ENCODE measurements at regions not wholly inside any gene's neighbourhood (a gene's known extent, or its start where the extent isn't known, plus 50 kb on each side); places are given as distances from the start of the nearest gene placed in this dataset.
A peak's percentile ranks its signal among the peaks of the same experiment; 100 is the strongest.

DNA sequence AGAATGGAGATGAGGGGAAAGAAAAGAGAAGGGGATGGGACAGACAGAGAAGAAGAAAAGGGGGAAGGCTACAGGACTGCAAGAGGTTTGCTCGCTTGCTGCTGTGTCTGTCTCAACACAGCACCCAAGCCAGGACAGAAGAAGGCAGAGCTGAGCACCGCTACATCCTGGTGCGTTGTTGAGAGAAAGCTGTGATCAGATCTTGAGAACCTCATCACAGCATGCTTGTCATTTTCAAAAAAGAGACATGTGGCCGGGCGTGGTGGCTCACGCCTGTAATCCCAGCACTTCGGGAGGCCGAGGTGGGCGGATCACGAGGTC is 110.9 kb downstream of the NXNL2 start:
- Histone ChIP-seq H3K36me3 (no peaks in the 10 kb centered on the region), H3K27ac (no peak overlapping the region), H3K4me1 (no peaks in the 10 kb centered on the region), H3K4me3 (no peak overlapping the region), H3K9me3 (peaks cover 0 to 9% (median 2%) of the 10 kb centered on the region in 8 donors), H3K27me3 (replicated peaks in 1 of 7) (peaks cover 0 to 33% (median 0%) of the 10 kb centered on the region in 7 donors)
- no peak for DNase-seq
- no peak for TF ChIP-seq POLR2AphosphoS5 (IDR thresholded peaks at IDR 0.05)
- TF ChIP-seq, protein P1, sequence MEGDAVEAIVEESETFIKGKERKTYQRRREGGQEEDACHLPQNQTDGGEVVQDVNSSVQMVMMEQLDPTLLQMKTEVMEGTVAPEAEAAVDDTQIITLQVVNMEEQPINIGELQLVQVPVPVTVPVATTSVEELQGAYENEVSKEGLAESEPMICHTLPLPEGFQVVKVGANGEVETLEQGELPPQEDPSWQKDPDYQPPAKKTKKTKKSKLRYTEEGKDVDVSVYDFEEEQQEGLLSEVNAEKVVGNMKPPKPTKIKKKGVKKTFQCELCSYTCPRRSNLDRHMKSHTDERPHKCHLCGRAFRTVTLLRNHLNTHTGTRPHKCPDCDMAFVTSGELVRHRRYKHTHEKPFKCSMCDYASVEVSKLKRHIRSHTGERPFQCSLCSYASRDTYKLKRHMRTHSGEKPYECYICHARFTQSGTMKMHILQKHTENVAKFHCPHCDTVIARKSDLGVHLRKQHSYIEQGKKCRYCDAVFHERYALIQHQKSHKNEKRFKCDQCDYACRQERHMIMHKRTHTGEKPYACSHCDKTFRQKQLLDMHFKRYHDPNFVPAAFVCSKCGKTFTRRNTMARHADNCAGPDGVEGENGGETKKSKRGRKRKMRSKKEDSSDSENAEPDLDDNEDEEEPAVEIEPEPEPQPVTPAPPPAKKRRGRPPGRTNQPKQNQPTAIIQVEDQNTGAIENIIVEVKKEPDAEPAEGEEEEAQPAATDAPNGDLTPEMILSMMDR (IDR thresholded peaks at IDR 0.05 in 8 of 11, conservative IDR thresholded peaks at IDR 0.05 in 3 of 11): no peak
- no peak for TF ChIP-seq POLR2A (IDR thresholded peaks at IDR 0.05)
- 88 to 96% (median 91%) methylated on average over 10 of the region's 10 CpGs for WGBS, 5 donors
- intact Hi-C loops (cut with DNase I; ENCODE audit: low total_unique reads): no loop called here

DNA sequence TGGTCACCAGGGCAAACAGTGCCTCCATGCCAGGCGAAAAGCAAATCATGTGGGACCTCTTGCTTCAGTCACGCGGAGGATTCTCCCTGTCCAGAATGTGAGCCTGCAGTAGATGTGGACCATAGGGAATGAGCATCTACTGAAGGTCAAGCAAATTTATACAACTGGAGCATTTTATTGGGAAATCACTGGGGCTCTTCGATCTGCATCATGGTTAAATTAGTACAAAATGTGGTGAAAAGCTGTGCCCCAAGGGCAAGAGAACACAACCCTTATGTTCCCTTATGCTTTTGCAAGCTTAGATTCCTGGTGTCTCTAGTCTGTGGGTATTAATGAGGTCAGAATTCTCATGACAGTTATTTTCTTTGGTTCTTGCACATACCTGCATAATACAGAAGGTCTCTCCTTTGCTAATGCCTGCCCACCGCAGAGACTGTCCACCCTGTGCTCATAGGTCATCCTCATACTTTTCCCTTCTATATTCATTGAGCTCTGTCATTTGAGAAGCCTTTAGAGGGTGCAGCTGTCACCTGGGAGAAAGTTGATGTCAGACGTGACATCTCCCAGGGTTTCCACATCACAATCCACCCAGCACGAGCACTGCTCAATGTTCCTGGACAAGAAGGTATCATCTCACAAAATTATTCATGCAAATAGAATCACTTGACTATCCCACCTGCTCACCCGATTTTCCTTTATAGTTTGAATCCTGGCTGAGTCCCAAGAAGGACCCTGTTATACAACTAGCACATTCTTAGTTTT is 111.7 kb downstream of the NXNL2 start:
- DNase-seq: no peak
- 76 to 90% (median 87%) methylated on average over 8 of the region's 8 CpGs for WGBS, 5 donors
- intact Hi-C loops (cut with DNase I; ENCODE audit: low total_unique reads): no loop called here

DNA sequence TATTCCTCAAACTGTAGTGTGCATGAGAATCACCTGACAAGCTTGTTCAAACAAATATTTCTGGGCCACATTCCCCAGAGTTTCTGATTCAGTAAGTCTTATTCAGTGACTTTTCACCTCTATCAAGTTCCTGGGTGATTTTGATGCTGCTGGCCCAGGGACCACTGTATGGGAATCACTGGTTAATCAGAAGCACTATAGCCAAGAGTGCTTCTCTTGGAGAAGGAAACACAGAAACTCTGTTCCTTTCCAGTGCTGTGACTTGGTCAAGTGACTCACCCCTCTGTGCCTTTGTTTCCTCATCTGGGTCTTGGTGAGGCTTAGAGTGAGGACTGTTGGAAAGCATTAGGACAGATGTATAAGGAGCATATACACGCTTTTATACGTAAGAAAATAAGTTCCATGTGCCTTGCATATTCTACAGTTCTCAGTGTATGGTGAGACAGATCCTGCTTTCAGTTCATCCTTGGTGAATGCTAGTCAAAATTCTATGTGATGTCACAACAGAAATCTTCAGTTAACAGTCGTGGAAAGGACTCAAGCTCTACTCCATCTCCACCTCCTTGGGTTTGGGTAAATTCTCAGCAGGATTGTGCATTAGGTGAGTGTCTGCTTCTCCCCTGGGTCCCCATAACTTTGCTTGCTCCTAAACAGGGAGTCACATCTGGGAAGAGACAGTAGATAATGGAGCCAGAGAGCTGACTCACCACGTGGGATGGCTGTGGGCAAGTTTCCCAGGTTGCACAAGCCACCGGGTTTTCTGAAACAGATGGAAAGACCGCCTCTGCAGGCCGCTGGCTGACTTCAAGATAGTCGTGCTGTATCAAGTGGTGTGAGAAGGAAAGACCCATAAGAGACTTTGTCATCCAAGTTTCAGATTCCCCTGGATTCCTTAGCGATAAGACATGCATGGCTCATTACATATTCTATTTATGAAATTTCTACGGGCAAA is 117.0 kb downstream of the NXNL2 start:
- Histone ChIP-seq H3K36me3 (no peaks in the 10 kb centered on the region), H3K9me3 (peaks cover 0 to 4% (median 0%) of the 10 kb centered on the region in 8 donors), H3K4me3 (no peak overlapping the region), H3K27ac (peak overlapping the region in 4 of 8 donors; percentile 14 to 57 (median 34)), H3K27me3 (replicated peaks in 1 of 7) (no peaks in the 10 kb centered on the region), H3K4me1 (no peaks in the 10 kb centered on the region)
- DNase-seq: no peak
- TF ChIP-seq, protein P1 (IDR thresholded peaks at IDR 0.05 in 8 of 11, conservative IDR thresholded peaks at IDR 0.05 in 3 of 11): peak in 1 of 11 experiments; percentile 18
- peak in 1 of 3 donors; percentile 41 for TF ChIP-seq POLR2AphosphoS5 (IDR thresholded peaks at IDR 0.05)
- no peak for TF ChIP-seq POLR2A (IDR thresholded peaks at IDR 0.05)
- WGBS, 5 donors: 70 to 78% (median 72%) methylated on average over 10 of the region's 10 CpGs
- intact Hi-C loops (cut with DNase I; ENCODE audit: low total_unique reads): no loop called here

More for the DNA sequence above, 111.7 kb downstream of the NXNL2 start:
- H3K9me3 ChIP-seq: peaks cover 0 to 9% (median 2%) of the 10 kb centered on the region in 8 donors
- peaks cover 0 to 26% (median 0%) of the 10 kb centered on the region in 7 donors for H3K27me3 ChIP-seq (replicated peaks in 1 of 7)
- TF ChIP-seq POLR2A (IDR thresholded peaks at IDR 0.05) (no peak), POLR2AphosphoS5 (IDR thresholded peaks at IDR 0.05) (no peak)
- TF ChIP-seq, protein P1 (IDR thresholded peaks at IDR 0.05 in 8 of 11, conservative IDR thresholded peaks at IDR 0.05 in 3 of 11): no peak
- H3K27ac ChIP-seq: no peak overlapping the region
- no peaks in the 10 kb centered on the region for H3K36me3 ChIP-seq
- no peak overlapping the region for H3K4me3 ChIP-seq
- no peaks in the 10 kb centered on the region for H3K4me1 ChIP-seq

GRCh38 chr9:88652876-88653275 is 117.9 kb downstream of the NXNL2 start:
- no peaks in the 10 kb centered on the region for H3K27me3 ChIP-seq (replicated peaks in 1 of 7)
- H3K4me1 ChIP-seq: no peaks in the 10 kb centered on the region
- H3K27ac ChIP-seq: peak overlapping the region in 4 of 8 donors; percentile 14 to 57 (median 34)
- 75 to 86% (median 82%) methylated on average over 1 of the region's 1 CpG for WGBS, 5 donors
- H3K4me3 ChIP-seq: no peak overlapping the region
- H3K9me3 ChIP-seq: peaks cover 0 to 4% (median 0%) of the 10 kb centered on the region in 8 donors
- no peak for DNase-seq
- intact Hi-C loops (cut with DNase I; ENCODE audit: low total_unique reads): no loop called here
- TF ChIP-seq, protein P1 (IDR thresholded peaks at IDR 0.05 in 8 of 11, conservative IDR thresholded peaks at IDR 0.05 in 3 of 11): no peak
- no peak for TF ChIP-seq POLR2AphosphoS5 (IDR thresholded peaks at IDR 0.05)
- no peak for TF ChIP-seq POLR2A (IDR thresholded peaks at IDR 0.05)
- H3K36me3 ChIP-seq: no peaks in the 10 kb centered on the region

Measured in spleen (tissue), 11 donors.